Left forelimb (tissue), 1 donor: ENCODE measurements at regions not wholly inside any gene's neighbourhood (a gene's known extent, or its start where the extent isn't known, plus 50 kb on each side); places are given as distances from the start of the nearest gene placed in this dataset.
"Not testable (repeated sequence)": the region's sequence is repeated elsewhere in the genome, so short reads cannot be mapped to it uniquely, and the experiment has no call there.

ENCODE experiments used
- DNase-seq: peaks from one replicate; pipeline ENCODE4 v3.0.0-alpha.2; 2018; ENCODE audit warnings: low spot score

GRCh38 chr13:64540976-64541375 is 2689.2 kb downstream of the PCDH9 start:
- DNase-seq = no peak

GRCh38 chr13:64540468-64540867 is 2689.7 kb downstream of the PCDH9 start:
- DNase-seq = no peak

GRCh38 chr13:64538711-64539110 is 2691.4 kb downstream of the PCDH9 start:
- DNase-seq = no peak

GRCh38 chr13:64534302-64534701 is 2695.8 kb downstream of the PCDH9 start:
- no peak for DNase-seq

GRCh38 chr13:64531400-64531799 is 2698.7 kb downstream of the PCDH9 start:
- DNase-seq = no peak

GRCh38 chr13:64529874-64530485 is 2700.2 kb downstream of the PCDH9 start:
- no peak for DNase-seq

GRCh38 chr13:64528838-64529237 is 2701.3 kb downstream of the PCDH9 start:
- DNase-seq = no peak

GRCh38 chr13:64527561-64527960 is 2702.6 kb downstream of the PCDH9 start:
- no peak for DNase-seq

- no peak for DNase-seq
Measured at GRCh38 chr13:64525687-64526086, 2704.4 kb downstream of the PCDH9 start.

- DNase-seq = no peak
Measured at GRCh38 chr13:64510747-64511146, 2719.4 kb downstream of the PCDH9 start.

- DNase-seq = no peak
Measured at GRCh38 chr13:64506246-64506645, 2723.9 kb downstream of the PCDH9 start.

GRCh38 chr13:64505336-64505910 is 2724.7 kb downstream of the PCDH9 start:
- DNase-seq = no peak

GRCh38 chr13:64488731-64489130 is 2741.4 kb downstream of the PCDH9 start:
- DNase-seq = no peak

- no peak for DNase-seq
Measured at GRCh38 chr13:64482373-64482772, 2747.8 kb downstream of the PCDH9 start.

GRCh38 chr13:64480672-64481071 is 2749.5 kb downstream of the PCDH9 start:
- DNase-seq = no peak

- no peak for DNase-seq
Measured at GRCh38 chr13:64480211-64480610, 2749.9 kb downstream of the PCDH9 start.

- DNase-seq = no peak
Measured at GRCh38 chr13:64477146-64477545, 2753.0 kb downstream of the PCDH9 start.

- DNase-seq = not testable (repeated sequence)
Measured at GRCh38 chr13:64476041-64476568, 2754.0 kb downstream of the PCDH9 start.

- DNase-seq = no peak
Measured at GRCh38 chr13:64471916-64472315, 2758.2 kb downstream of the PCDH9 start.

GRCh38 chr13:64470751-64471150 is 2759.4 kb downstream of the PCDH9 start:
- no peak for DNase-seq

- no peak for DNase-seq
Measured at GRCh38 chr13:64459778-64460177, 2770.4 kb downstream of the PCDH9 start.

- DNase-seq = no peak
Measured at GRCh38 chr13:64457976-64458375, 2772.2 kb downstream of the PCDH9 start.

- DNase-seq = no peak
Measured at GRCh38 chr13:64455124-64455523, 2775.0 kb downstream of the PCDH9 start.

- DNase-seq = no peak
Measured at GRCh38 chr13:64453831-64454230, 2776.3 kb downstream of the PCDH9 start.
